ENCODE measurements at regions not wholly inside any gene's neighbourhood (a gene's known extent, or its start where the extent isn't known, plus 50 kb on each side); places are given as distances from the start of the nearest gene placed in this dataset.
A peak's percentile ranks its signal among the peaks of the same experiment; 100 is the strongest.

GRCh38 chr4:19241895-19242294 is 1009.8 kb upstream of the SLIT2 start:
- DNase-seq (ENCODE audit: low read depth), result no peak
- TF ChIP-seq, protein P1, sequence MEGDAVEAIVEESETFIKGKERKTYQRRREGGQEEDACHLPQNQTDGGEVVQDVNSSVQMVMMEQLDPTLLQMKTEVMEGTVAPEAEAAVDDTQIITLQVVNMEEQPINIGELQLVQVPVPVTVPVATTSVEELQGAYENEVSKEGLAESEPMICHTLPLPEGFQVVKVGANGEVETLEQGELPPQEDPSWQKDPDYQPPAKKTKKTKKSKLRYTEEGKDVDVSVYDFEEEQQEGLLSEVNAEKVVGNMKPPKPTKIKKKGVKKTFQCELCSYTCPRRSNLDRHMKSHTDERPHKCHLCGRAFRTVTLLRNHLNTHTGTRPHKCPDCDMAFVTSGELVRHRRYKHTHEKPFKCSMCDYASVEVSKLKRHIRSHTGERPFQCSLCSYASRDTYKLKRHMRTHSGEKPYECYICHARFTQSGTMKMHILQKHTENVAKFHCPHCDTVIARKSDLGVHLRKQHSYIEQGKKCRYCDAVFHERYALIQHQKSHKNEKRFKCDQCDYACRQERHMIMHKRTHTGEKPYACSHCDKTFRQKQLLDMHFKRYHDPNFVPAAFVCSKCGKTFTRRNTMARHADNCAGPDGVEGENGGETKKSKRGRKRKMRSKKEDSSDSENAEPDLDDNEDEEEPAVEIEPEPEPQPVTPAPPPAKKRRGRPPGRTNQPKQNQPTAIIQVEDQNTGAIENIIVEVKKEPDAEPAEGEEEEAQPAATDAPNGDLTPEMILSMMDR (IDR thresholded peaks at IDR 0.05; ENCODE audit: insufficient read depth, low read depth, low read length, missing control alignments), result no peak
- no peak overlapping the region for H3K4me3 ChIP-seq (ENCODE audit: low read length)

DNA sequence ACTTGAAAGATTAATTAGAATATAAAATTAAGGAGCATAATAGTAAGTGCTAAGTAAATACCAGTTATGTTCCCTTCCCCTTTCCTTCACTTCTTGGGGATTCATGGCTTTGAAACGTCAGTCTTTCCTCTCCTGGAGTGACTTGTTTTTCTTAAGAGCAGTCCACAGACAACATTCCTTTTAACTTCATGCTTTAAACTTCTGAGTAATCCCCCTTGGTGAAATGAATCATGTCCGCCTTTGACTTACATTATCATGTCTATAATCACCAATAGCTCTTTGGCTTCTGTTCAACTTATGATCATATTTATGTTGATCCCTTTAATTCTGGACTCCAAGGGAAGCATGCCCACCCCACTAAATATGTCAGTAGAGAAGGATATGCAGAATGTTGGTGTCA is 1012.1 kb upstream of the SLIT2 start:
- DNase-seq (ENCODE audit: low read depth), result peak; percentile 86
- TF ChIP-seq, protein P1 (IDR thresholded peaks at IDR 0.05; ENCODE audit: insufficient read depth, low read depth, low read length, missing control alignments), result no peak

DNA sequence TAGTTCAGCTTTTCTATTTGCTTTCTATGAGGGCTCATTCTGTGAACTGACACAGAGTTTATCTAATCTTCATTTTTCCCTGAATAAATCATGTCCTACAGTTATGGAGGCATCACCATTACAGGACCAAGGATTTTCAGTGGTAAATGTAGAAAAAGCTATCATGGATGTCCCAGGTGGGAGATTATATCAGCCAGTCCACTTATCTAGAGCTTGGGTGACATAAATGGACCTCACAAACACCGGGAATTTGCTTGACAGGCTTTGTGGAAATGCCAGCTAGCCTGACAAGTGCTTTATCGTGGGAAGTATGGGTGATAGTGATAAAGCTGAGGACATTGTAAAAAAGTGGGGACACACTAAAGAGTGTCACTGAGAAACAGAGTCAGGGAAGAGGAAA is 1015.2 kb upstream of the SLIT2 start:
- TF ChIP-seq, protein P1 (IDR thresholded peaks at IDR 0.05; ENCODE audit: insufficient read depth, low read depth, low read length, missing control alignments), result no peak
- no peak for DNase-seq (ENCODE audit: low read depth)
- H3K4me3 ChIP-seq (ENCODE audit: low read length), result no peak overlapping the region

More for the DNA sequence above, 1012.1 kb upstream of the SLIT2 start:
- H3K4me3 ChIP-seq (ENCODE audit: low read length), result no peak overlapping the region

GRCh38 chr4:19230906-19231545 is 1020.7 kb upstream of the SLIT2 start:
- TF ChIP-seq, protein P1 (IDR thresholded peaks at IDR 0.05; ENCODE audit: insufficient read depth, low read depth, low read length, missing control alignments), result no peak
- DNase-seq (ENCODE audit: low read depth), result no peak
- no peak overlapping the region for H3K4me3 ChIP-seq (ENCODE audit: low read length)

DNA sequence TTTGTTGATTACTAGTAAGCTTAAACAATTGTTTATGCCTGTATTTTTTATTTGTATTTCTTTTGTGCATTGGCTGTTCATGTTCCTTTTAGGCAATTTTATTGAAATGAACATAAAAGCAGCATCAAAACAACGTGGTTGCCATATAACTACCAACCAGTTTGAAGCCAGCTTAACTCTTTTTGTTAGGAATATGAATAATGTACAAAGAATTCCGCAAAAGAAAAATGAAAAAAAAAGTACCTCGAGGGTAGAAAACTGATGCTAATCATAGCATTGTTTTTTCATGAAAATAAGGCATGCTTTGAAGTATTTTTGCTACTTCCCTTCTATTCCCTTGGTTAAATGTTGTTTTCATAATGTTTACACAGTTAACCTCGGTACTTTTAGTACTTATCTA is 1024.0 kb upstream of the SLIT2 start:
- TF ChIP-seq, protein P1 (IDR thresholded peaks at IDR 0.05; ENCODE audit: insufficient read depth, low read depth, low read length, missing control alignments), result no peak
- H3K4me3 ChIP-seq (ENCODE audit: low read length), result no peak overlapping the region
- no peak for DNase-seq (ENCODE audit: low read depth)

DNA sequence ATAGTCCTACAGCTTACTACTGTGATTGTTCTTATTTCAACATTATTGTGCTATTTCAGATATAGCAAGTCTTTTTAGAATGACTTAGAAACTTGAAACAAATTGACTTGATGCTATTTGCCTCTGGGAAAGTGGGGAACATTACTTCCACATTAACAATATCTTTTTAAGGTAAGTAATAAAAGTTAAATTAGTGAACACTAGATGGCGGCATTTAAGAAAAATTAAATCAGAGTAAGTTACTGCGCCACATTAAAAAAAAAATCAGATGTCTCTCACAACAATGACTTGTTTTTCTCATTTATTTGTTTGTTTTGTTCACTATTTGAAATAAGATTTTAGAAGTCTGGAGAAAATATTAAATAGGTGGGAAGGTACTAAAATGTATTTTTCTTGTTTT is 1026.9 kb upstream of the SLIT2 start:
- TF ChIP-seq, protein P1 (IDR thresholded peaks at IDR 0.05; ENCODE audit: insufficient read depth, low read depth, low read length, missing control alignments), result peak; percentile 10
- H3K4me3 ChIP-seq (ENCODE audit: low read length), result no peak overlapping the region
- DNase-seq (ENCODE audit: low read depth), result peak; percentile 45

GRCh38 chr4:19216476-19216875 is 1035.2 kb upstream of the SLIT2 start:
- TF ChIP-seq, protein P1 (IDR thresholded peaks at IDR 0.05; ENCODE audit: insufficient read depth, low read depth, low read length, missing control alignments), result no peak
- no peak overlapping the region for H3K4me3 ChIP-seq (ENCODE audit: low read length)
- no peak for DNase-seq (ENCODE audit: low read depth)
